ENCODE measurements at regions not wholly inside any gene's neighbourhood (a gene's known extent, or its start where the extent isn't known, plus 50 kb on each side); places are given as distances from the start of the nearest gene placed in this dataset.

DNA sequence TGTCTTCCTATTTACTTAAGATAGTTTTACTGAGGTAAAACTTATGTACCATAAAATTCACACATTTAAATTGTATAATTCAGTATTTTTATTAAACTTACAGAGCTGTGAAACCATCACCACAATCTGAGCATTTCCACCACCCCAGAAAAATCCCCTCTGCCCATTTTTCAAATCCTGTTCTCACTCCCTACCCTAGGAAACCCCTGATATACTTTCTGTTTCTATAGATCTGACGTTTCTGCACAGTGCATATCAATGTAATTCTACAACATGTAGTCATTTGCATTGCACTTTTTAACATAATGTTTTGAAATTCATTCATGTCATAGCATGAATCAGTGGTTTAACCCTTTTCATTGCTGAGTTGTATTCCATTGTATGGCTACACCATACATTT is 96.7 kb upstream of the OPRM1 start:
- TF ChIP-seq, protein P1, sequence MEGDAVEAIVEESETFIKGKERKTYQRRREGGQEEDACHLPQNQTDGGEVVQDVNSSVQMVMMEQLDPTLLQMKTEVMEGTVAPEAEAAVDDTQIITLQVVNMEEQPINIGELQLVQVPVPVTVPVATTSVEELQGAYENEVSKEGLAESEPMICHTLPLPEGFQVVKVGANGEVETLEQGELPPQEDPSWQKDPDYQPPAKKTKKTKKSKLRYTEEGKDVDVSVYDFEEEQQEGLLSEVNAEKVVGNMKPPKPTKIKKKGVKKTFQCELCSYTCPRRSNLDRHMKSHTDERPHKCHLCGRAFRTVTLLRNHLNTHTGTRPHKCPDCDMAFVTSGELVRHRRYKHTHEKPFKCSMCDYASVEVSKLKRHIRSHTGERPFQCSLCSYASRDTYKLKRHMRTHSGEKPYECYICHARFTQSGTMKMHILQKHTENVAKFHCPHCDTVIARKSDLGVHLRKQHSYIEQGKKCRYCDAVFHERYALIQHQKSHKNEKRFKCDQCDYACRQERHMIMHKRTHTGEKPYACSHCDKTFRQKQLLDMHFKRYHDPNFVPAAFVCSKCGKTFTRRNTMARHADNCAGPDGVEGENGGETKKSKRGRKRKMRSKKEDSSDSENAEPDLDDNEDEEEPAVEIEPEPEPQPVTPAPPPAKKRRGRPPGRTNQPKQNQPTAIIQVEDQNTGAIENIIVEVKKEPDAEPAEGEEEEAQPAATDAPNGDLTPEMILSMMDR (IDR thresholded peaks at IDR 0.05) = no peak
- TF ChIP-seq POLR2AphosphoS5 (IDR thresholded peaks at IDR 0.05) (no peak), POLR2A (IDR thresholded peaks at IDR 0.05) (no peak)

Data from prostate gland (tissue), 2 donors.